GM10847 (cell line): ENCODE measurements at regions not wholly inside any gene's neighbourhood (a gene's known extent, or its start where the extent isn't known, plus 50 kb on each side); places are given as distances from the start of the nearest gene placed in this dataset.

ENCODE experiments used
- POLR2A ChIP-seq: IDR thresholded peaks from 2 replicates; pipeline ENCODE4 v1.6.1; 2011; ENCODE audit not compliant: insufficient read length; ENCODE audit errors: extremely low read depth

GRCh38 chr12:131642771-131643170 is 68.1 kb upstream of the SFSWAP start:
- TF ChIP-seq POLR2A, result no peak

GRCh38 chr12:131643631-131644452 is 67.0 kb upstream of the SFSWAP start:
- TF ChIP-seq POLR2A, result no peak

GRCh38 chr12:131644481-131644880 is 66.4 kb upstream of the SFSWAP start:
- TF ChIP-seq POLR2A, result no peak

- no peak for TF ChIP-seq POLR2A
These were observed 63.2 kb upstream of the SFSWAP start for GRCh38 chr12:131647667-131648066.
